GM23338 (cell line): ENCODE measurements at regions not wholly inside any gene's neighbourhood (a gene's known extent, or its start where the extent isn't known, plus 50 kb on each side); places are given as distances from the start of the nearest gene placed in this dataset.

ENCODE experiments used
- CREB1 ChIP-seq: fragments of 250-450 bp; sonication (Bioruptor Pico); IDR thresholded peaks from 2 replicates; pipeline ENCODE4 v1.5.0; 2020; ENCODE audit warnings: low read depth, mild to moderate bottlenecking, moderate library complexity
- CTCF ChIP-seq, 2 experiments: fragments of 200-600 bp in 1 of 2; sonication (generic) in 1 of 2; conservative IDR thresholded peaks; 2 replicates each; pipeline versions ENCODE4 v1.5.1 to v1.6.1; 2016 to 2017; ENCODE audit warnings: antibody characterized with exemption in 2 of 2, low read depth in 2 of 2, mild to moderate bottlenecking in 2 of 2, moderate library complexity in 1 of 2
- ETS1 ChIP-seq: IDR thresholded peaks from 2 replicates; pipeline ENCODE4 v1.6.1; 2016; ENCODE audit warnings: antibody characterized with exemption
- EZH2 ChIP-seq: fragments of 200-600 bp; sonication (generic); IDR thresholded peaks from one replicate; pipeline ENCODE4 v1.8.0; 2017; ENCODE audit warnings: antibody characterized with exemption, mild to moderate bottlenecking, low read depth; ENCODE audit not compliant: unreplicated experiment
- EZH2phosphoT487 ChIP-seq: fragments of 200-600 bp; sonication (generic); IDR thresholded peaks from one replicate; pipeline ENCODE4 v1.8.1; 2018; ENCODE audit warnings: antibody characterized with exemption; ENCODE audit not compliant: unreplicated experiment
- JUNB ChIP-seq: IDR thresholded peaks from one replicate; pipeline ENCODE4 v1.6.1; 2016; ENCODE audit warnings: antibody characterized with exemption; ENCODE audit not compliant: unreplicated experiment
- NANOG ChIP-seq: IDR thresholded peaks from 2 replicates; pipeline ENCODE4 v1.6.1; 2016; ENCODE audit warnings: antibody characterized with exemption, borderline replicate concordance
- POLR2AphosphoS5 ChIP-seq: IDR thresholded peaks from 2 replicates; pipeline ENCODE4 v1.6.1; 2016; ENCODE audit warnings: antibody characterized with exemption, low read depth
- REST ChIP-seq: IDR thresholded peaks from one replicate; pipeline ENCODE4 v1.6.1; 2018; ENCODE audit warnings: antibody characterized with exemption; ENCODE audit not compliant: unreplicated experiment
- STAT1 ChIP-seq: IDR thresholded peaks from one replicate; pipeline ENCODE4 v1.6.1; 2016; ENCODE audit warnings: antibody characterized with exemption; ENCODE audit not compliant: unreplicated experiment
- ZNF114 ChIP-seq: fragments of 250-450 bp; sonication (Bioruptor Pico); IDR thresholded peaks from 2 replicates; pipeline ENCODE4 v1.5.0; 2020; ENCODE audit warnings: mild to moderate bottlenecking, moderate library complexity
- ZNF331 ChIP-seq: fragments of 250-450 bp; sonication (Bioruptor Pico); IDR thresholded peaks from 2 replicates; pipeline ENCODE4 v1.5.0; 2020; ENCODE audit warnings: low read depth, mild to moderate bottlenecking, moderate library complexity
- ZNF462 ChIP-seq: fragments of 250-450 bp; sonication (Bioruptor Pico); IDR thresholded peaks from 2 replicates; pipeline ENCODE4 v1.5.0; 2020; ENCODE audit warnings: mild to moderate bottlenecking, moderate library complexity

- TF ChIP-seq POLR2AphosphoS5 (no peak), CTCF (conservative IDR thresholded peaks at IDR 0.05; ENCODE audit: low read depth in 2 of 2) (no peak), EZH2 (no peak), EZH2phosphoT487 (no peak), REST (no peak), JUNB (no peak), NANOG (no peak), ZNF331 (CRISPR knock-in tag) (no peak), ZNF114 (CRISPR knock-in tag) (no peak), CREB1 (CRISPR knock-in tag) (no peak), ETS1 (no peak), STAT1 (no peak), ZNF462 (CRISPR knock-in tag) (no peak)
Measured at GRCh38 chr11:29943347-29943746, 73.5 kb downstream of the KCNA4 start.
